DMS114 treated with DMSO at 0.1 percent for 48 hours (cell line): ENCODE measurements at regions not wholly inside any gene's neighbourhood (a gene's known extent, or its start where the extent isn't known, plus 50 kb on each side); places are given as distances from the start of the nearest gene placed in this dataset.
"Not testable (repeated sequence)": the region's sequence is repeated elsewhere in the genome, so short reads cannot be mapped to it uniquely, and the experiment has no call there.

Source experiments
- DNase-seq: peaks from one replicate; lab custom pipeline; 2025; ENCODE audit not compliant: unreplicated experiment; lab: John Stamatoyannopoulos, UW

GRCh38 chr5:40233268-40233667 lies 446.4 kb upstream of the PTGER4 start:
- DNase-seq, result no peak

DNA sequence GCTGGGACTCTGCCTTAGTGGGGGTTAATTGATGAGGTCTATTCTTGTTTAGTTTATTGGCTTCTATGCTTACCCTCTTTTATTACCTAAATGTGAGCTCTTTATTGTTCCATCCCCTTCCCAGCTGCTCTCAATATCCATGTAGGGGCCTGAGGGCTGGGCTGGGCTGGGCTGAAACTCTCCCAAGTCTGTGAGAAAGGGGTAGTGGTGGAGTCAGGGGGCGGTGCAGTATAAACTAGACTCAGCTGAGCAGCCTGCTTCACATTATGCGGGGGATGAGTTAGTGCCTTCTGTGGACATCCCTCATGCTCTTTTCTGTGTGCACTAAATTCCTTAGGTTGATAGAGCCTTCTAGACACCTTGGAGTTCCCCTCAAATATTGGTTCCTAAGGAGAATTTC lies 451.8 kb upstream of the PTGER4 start:
- DNase-seq, result no peak

GRCh38 chr5:40227366-40227765 lies 452.3 kb upstream of the PTGER4 start:
- no peak for DNase-seq

DNA sequence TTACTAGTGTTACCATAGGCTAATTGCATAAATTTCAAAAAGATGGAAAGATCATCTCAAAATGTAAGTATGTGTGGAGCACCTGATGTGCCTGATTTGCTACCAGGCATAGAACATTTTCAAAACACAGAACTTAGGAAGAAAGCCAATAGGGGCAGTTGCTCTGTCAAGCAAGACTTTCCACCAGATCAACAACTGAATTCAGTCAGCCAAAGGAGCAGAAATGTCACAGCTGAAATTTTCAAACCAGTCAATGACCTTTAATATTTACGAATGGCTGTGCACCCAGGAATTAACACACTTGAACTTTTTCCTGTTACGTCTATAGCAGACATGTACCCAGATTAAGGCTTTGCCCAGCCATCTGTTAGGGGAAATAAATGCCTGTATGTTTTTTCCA lies 452.8 kb upstream of the PTGER4 start:
- no peak for DNase-seq

GRCh38 chr5:40225147-40225546 lies 454.6 kb upstream of the PTGER4 start:
- DNase-seq, result not testable (repeated sequence)

- no peak for DNase-seq
These were observed 455.3 kb upstream of the PTGER4 start for GRCh38 chr5:40224421-40224820.

GRCh38 chr5:40223884-40224402 lies 455.8 kb upstream of the PTGER4 start:
- DNase-seq, result no peak

DNA sequence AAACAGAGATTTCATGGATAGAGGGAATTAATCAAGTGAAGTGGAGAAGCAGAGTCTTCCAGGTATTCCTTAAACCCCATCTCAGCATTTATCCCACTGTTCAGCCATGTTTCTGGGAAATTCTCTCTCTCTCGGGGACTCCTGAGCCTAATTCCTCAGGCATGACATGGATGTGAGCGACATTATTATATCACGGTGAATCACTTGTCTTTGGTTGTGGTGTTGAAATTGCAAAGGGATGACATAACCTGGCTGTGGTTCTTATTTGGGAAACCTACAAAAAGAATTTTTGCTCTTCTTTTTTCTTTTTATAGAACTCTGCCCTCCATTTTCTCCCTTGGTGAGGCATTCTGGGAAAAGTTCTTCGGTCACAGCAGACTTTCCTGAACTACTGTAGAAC lies 457.9 kb upstream of the PTGER4 start:
- DNase-seq, result no peak

DNA sequence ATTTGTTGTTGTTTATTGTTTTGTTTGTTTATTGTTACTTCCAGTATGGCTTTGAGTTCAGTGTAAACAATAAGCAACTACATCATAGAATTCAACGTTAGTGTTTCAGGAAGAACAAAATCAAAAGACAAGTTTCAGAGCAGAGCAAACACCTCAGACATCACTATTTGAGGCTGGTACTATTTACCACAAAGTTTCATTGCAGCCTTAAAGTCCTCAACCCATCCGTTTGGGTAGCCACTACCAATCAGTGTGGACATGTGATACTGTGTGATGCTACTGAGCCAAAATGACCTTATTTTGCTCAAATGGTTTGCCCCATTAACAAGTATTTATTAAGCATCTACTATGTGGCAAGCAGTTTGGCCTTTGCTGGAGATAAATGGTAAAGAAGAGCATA lies 458.5 kb upstream of the PTGER4 start:
- no peak for DNase-seq

DNA sequence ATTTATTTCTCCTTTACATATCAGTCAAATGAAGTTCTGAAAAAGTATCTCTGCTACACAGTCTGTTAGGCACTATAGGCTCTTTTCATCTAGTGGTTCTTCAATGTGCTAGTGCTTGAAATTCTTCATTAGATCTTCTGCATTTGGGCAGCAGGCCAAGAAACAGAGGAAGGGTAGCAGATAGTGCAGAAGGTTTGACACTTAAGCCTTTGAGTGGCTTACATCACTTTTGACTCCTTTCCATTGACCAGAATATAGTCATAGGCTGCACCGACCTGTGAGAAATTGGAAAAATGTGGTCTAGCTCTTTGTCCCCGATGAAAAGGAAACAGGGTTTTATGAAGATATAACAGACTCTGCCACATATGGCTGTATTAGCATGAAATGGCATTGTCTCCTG lies 459.5 kb upstream of the PTGER4 start:
- DNase-seq, result no peak

- DNase-seq, result no peak
These were observed 462.2 kb upstream of the PTGER4 start for GRCh38 chr5:40217553-40217952.

DNA sequence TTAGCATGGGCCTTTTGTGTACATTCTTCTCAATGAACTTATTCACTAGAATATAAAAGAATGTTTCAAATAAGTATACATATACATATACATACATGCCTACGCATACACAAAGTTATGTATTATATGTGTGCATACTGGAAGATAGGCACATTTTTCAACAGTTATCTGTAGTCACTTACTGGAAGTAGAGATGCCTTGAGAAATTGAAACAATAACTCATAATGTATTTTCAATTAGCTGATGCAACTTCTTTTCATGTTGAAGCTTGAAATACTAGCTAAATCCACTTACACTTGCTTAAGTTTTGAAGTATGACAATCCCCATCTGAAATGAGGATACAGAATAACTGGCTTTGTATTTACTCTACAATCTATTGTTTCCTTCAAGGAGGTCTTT lies 469.0 kb upstream of the PTGER4 start:
- DNase-seq, result no peak

DNA sequence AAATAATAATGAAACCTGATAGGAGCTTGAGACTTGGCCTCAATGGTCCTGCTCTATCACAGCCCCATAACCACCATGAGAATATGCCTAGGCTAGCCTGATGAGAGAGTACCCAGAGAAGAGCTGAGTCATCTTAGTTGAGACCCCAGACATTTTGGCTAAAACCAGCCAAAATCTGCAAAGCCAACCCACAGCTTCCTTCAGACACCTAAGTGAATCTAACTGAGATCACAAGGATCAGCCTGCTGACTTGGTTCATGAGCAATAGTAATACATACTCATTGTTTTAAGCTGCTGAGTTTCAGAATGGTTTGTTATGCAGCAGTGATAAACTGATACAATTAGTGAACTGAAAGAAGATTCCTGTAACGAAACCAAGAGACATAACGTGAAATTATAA lies 473.7 kb upstream of the PTGER4 start:
- DNase-seq, result no peak

DNA sequence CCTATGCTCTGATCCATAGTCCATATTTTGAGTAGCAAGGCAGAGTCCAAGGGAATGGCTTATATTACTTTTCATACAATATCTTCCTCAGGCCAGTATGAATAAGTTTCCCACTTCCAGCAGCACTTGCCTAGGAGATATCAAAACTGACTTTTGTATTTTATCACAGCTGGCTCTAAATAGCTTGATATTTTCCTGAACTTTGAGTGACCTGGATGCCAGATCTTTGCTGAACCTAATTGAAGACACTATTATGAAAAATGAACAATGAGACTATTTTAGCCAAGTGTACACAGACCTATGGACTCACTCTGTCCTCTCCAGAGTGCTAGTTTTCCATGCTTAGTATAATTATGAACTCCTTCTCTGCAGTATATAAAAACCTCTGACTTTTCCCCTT lies 475.6 kb upstream of the PTGER4 start:
- DNase-seq, result no peak

GRCh38 chr5:40202814-40203440 lies 476.8 kb upstream of the PTGER4 start:
- no peak for DNase-seq

DNA sequence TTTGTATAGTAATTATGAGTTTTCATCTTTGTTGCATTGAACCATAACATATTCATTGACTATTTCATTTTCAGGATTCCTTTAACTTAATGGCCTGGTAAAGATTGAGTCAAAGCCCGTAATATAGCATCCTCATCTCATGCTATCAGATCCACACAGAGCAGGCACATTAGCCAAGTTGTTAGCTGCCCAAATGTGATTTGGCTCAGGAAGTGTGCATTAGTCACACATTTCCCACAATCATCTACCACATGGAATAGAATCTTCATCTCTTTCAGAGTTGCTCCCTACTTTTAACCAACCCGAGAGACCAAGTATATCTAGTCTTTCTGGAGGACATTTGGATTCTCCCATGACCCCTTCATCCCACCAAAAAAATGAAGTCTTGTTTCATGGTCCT lies 481.0 kb upstream of the PTGER4 start:
- no peak for DNase-seq

DNA sequence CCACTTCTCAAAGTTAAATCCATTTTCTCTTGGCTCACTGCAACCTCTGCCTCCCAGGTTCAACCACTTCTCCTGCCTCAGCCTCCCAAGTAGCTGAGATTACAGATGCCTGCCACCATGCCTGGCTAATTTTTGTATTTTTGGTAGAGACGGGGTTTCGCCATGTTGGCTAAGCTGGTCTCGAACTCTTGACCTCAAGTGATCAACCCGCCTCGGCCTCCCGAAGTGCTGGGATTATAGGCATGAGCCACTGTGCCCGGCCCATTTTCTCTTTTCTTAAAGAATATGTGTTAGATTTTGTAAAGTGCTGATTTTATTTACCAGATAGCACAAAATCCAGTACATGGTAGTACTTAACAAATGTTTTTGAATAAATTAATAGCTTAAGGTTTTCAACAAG lies 484.1 kb upstream of the PTGER4 start:
- not testable (repeated sequence) for DNase-seq

DNA sequence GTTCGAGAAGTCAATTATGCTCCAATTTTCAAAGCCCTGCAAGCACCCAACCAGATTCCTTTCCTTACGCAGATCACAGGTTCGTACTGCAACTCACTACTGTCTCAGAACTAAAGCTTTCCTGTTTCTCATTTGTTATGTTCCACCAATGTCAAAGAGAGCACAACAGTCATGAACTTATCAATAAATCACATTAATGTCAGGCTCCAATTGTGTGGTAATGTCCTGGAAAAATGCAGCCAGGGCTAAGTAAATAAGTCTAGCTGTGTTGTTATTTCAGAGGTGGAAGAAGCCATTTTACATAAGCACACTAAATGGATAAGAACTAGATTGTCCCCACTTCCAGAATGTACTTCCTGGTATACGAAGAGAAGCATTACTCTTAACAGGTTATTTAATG lies 488.6 kb upstream of the PTGER4 start:
- no peak for DNase-seq

DNA sequence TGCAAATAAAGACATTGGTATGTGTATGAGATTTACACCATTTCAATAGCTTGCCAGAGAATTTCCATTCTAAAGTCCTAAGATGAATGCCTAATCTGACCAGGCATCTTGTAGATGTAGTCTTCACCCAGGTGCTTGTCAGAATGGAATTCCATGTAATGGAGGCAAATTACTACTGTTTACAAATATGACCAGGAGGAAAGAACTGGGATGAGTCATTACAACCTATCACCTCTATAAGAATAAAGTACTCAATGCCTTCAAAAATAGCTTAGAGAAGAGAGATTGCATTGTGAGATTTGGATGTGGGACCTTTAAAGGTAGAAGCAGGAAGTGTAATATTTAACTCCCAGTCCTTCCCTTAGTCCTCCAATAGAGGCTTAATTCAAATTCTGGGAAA lies 507.0 kb upstream of the PTGER4 start:
- no peak for DNase-seq

DNA sequence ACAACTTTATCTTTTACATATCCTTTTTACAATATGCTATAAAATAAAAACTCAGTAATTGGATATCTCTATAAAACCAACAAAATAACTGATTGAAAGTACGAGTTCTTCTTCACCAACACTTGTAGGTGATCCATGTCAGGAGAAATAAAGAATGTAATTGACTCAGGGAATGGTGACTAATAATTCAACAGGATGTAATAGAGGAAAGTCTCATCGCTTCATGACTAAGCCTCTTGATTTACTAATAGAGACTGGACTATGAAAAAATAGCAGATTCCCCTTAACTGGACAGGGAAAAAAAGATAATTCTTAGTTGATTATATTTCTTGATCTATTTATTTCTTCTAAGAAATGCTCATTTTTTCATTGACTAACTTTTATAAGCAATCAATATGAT lies 507.7 kb upstream of the PTGER4 start:
- DNase-seq, result no peak

- no peak for DNase-seq
These were observed 512.4 kb upstream of the PTGER4 start for GRCh38 chr5:40167283-40167682.

DNA sequence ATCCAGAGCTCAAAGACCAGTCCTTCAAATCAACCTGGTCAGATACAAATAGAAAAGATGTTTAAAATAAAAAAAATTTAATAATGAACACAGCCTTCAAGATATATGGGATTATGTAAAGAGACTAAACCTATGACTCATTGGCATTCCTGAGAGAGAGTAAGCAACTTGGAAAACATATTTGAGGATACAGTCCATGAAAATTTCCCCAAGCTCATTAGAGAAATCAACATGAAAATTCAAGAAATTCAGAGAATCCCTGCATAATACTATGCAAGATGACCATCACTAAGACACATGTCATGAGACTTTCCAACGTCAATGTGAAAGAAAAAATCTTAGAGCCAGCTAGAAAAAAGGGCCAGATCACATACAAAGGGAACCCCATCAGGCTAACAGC lies 512.9 kb upstream of the PTGER4 start:
- no peak for DNase-seq
